Choroid plexus epithelial cell (primary cell): ENCODE measurements at regions not wholly inside any gene's neighbourhood (a gene's known extent, or its start where the extent isn't known, plus 50 kb on each side); places are given as distances from the start of the nearest gene placed in this dataset.

ENCODE experiments used
- DNase-seq: peaks from one replicate; pipeline ENCODE4 v3.0.0-alpha.2; 2010; ENCODE audit warnings: low read depth
- H3K4me3 ChIP-seq: 2 replicates; pipeline ENCODE4 v1.5.1; 2011; ENCODE audit warnings: low read depth, mild to moderate bottlenecking, control low read depth, low read length, moderate library complexity
- CTCF ChIP-seq: conservative IDR thresholded peaks from 2 replicates; pipeline ENCODE4 v1.5.1; 2011; ENCODE audit warnings: low read depth, mild to moderate bottlenecking, control low read depth, inconsistent platforms, low read length, moderate library complexity

GRCh38 chr11:93957397-93957952, 63.7 kb upstream of the HEPHL1 start:
- DNase-seq: no peak
- H3K4me3 ChIP-seq: no peak overlapping the region
- TF ChIP-seq CTCF: no peak

GRCh38 chr11:93958991-93959390, 62.2 kb upstream of the HEPHL1 start:
- H3K4me3 ChIP-seq: no peak overlapping the region
- no peak for TF ChIP-seq CTCF
- no peak for DNase-seq

- no peak overlapping the region for H3K4me3 ChIP-seq
- no peak for DNase-seq
- no peak for TF ChIP-seq CTCF
These were observed 61.5 kb upstream of the HEPHL1 start for GRCh38 chr11:93959663-93960062.

- DNase-seq: no peak
- no peak overlapping the region for H3K4me3 ChIP-seq
- TF ChIP-seq CTCF: no peak
These were observed 58.1 kb upstream of the HEPHL1 start for GRCh38 chr11:93963072-93963471.

GRCh38 chr11:93967258-93967657, 53.9 kb upstream of the HEPHL1 start:
- TF ChIP-seq CTCF: no peak
- no peak for DNase-seq
- H3K4me3 ChIP-seq: no peak overlapping the region

GRCh38 chr11:93967944-93968343, 53.2 kb upstream of the HEPHL1 start:
- H3K4me3 ChIP-seq: no peak overlapping the region
- no peak for DNase-seq
- TF ChIP-seq CTCF: no peak
